Activated B cell treated with CpG ODN at 0.5 μM for 24 hours (primary cell): ENCODE measurements at regions not wholly inside any gene's neighbourhood (a gene's known extent, or its start where the extent isn't known, plus 50 kb on each side); places are given as distances from the start of the nearest gene placed in this dataset.

Experiments used
- ATAC-seq: fragments of 200-7000 bp; cut with Tn5 transposase; one replicate; pipeline ENCODE4 v1.10.0; 2021; ENCODE audit warnings: low read depth, mild to moderate bottlenecking, moderate library complexity
- CTCF ChIA-PET: fragments of 350-600 bp; sonication (Branson Sonifier 250); formaldehyde crosslinking; loops from one replicate; lab custom pipeline; 2021; ENCODE audit warnings: antibody characterized with exemption; lab: Charles Lee
- POLR2A ChIA-PET: fragments of 350-600 bp; sonication (Branson Sonifier 250); formaldehyde crosslinking; loops from one replicate; lab custom pipeline; 2021; ENCODE audit warnings: antibody characterized with exemption; lab: Charles Lee
- DNase-seq: peaks from one replicate; pipeline ENCODE4 v3.0.0; 2022
- H3K27ac Mint-ChIP-seq: one replicate; pipeline ENCODE4 v1.8.0; 2020; ENCODE audit warnings: mixed read lengths
- H3K27me3 Mint-ChIP-seq: one replicate; pipeline ENCODE4 v1.8.0; 2021; ENCODE audit warnings: mixed read lengths
- H3K36me3 Mint-ChIP-seq: one replicate; pipeline ENCODE4 v1.8.0; 2021; ENCODE audit warnings: low read depth, mixed read lengths
- H3K4me1 Mint-ChIP-seq: one replicate; pipeline ENCODE4 v1.8.0; 2021; ENCODE audit warnings: mixed read lengths
- H3K4me3 Mint-ChIP-seq: one replicate; pipeline ENCODE4 v1.8.0; 2020; ENCODE audit warnings: mild to moderate bottlenecking, mixed read lengths
- H3K9me3 Mint-ChIP-seq: one replicate; pipeline ENCODE4 v1.8.0; 2020; ENCODE audit warnings: mixed read lengths
- CTCF ChIP-seq: fragments of 200-600 bp; IDR thresholded peaks from one replicate; pipeline ENCODE4 v1.8.0; 2022; ENCODE audit warnings: antibody characterized with exemption, mild to moderate bottlenecking
- intact Hi-C: fragments of 100-400 bp; cut with micrococcal nuclease; formaldehyde crosslinking; loops from one replicate; pipeline ENCODE4 v1.15.1; 2024

- DNase-seq, result no peak
- no peak overlapping the region for H3K4me3 Mint-ChIP-seq
Measured at GRCh38 chr2:103218516-103218915, 456.7 kb downstream of the TMEM182 start.

GRCh38 chr2:103219398-103219797 lies 457.6 kb downstream of the TMEM182 start:
- intact Hi-C loops, result no loop called here
- Mint-ChIP-seq H3K27me3 (no peaks in the 10 kb centered on the region), H3K27ac (no peak overlapping the region), H3K36me3 (no peaks in the 10 kb centered on the region), H3K9me3 (peaks cover 14% of the 10 kb centered on the region), H3K4me3 (no peak overlapping the region), H3K4me1 (no peaks in the 10 kb centered on the region)
- ChIA-PET POLR2A (no interaction called here), CTCF (no interaction called here)
- no peak for DNase-seq
- ATAC-seq, result no peak
- TF ChIP-seq CTCF, result no peak

More at GRCh38 chr2:103218516-103218915, 456.7 kb downstream of the TMEM182 start:
- H3K27me3 Mint-ChIP-seq, result no peaks in the 10 kb centered on the region
- intact Hi-C loops, result no loop called here
- no peaks in the 10 kb centered on the region for H3K4me1 Mint-ChIP-seq
- ChIA-PET POLR2A (no interaction called here), CTCF (no interaction called here)
- H3K27ac Mint-ChIP-seq, result no peak overlapping the region
- peaks cover 14% of the 10 kb centered on the region for H3K9me3 Mint-ChIP-seq
- no peak for TF ChIP-seq CTCF
- no peaks in the 10 kb centered on the region for H3K36me3 Mint-ChIP-seq
- ATAC-seq, result no peak

GRCh38 chr2:103222969-103223368 lies 461.1 kb downstream of the TMEM182 start:
- POLR2A ChIA-PET, result no interaction called here
- H3K36me3 Mint-ChIP-seq, result no peaks in the 10 kb centered on the region
- H3K9me3 Mint-ChIP-seq, result peaks cover 8% of the 10 kb centered on the region
- ATAC-seq (no peak), DNase-seq (no peak)
- no peaks in the 10 kb centered on the region for H3K27me3 Mint-ChIP-seq
- H3K4me1 Mint-ChIP-seq, result no peaks in the 10 kb centered on the region
- intact Hi-C loops, result no loop called here
- H3K27ac Mint-ChIP-seq, result no peak overlapping the region
- CTCF ChIA-PET, result no interaction called here
- no peak overlapping the region for H3K4me3 Mint-ChIP-seq
- no peak for TF ChIP-seq CTCF

- H3K27me3 Mint-ChIP-seq, result no peaks in the 10 kb centered on the region
- DNase-seq (no peak), ATAC-seq (no peak)
- ChIA-PET CTCF (no interaction called here), POLR2A (no interaction called here)
- no peaks in the 10 kb centered on the region for H3K4me1 Mint-ChIP-seq
- no peaks in the 10 kb centered on the region for H3K36me3 Mint-ChIP-seq
- H3K9me3 Mint-ChIP-seq, result no peaks in the 10 kb centered on the region
- no peak for TF ChIP-seq CTCF
- H3K4me3 Mint-ChIP-seq, result no peak overlapping the region
- intact Hi-C loops, result no loop called here
- no peak overlapping the region for H3K27ac Mint-ChIP-seq
Measured at GRCh38 chr2:103230796-103231195, 469.0 kb downstream of the TMEM182 start.

- DNase-seq, result no peak
- intact Hi-C loops, result no loop called here
- H3K9me3 Mint-ChIP-seq, result no peaks in the 10 kb centered on the region
- no peak for TF ChIP-seq CTCF
- ChIA-PET POLR2A (no interaction called here), CTCF (no interaction called here)
- H3K4me1 Mint-ChIP-seq, result no peaks in the 10 kb centered on the region
- ATAC-seq, result no peak
- no peak overlapping the region for H3K27ac Mint-ChIP-seq
- no peaks in the 10 kb centered on the region for H3K36me3 Mint-ChIP-seq
- H3K4me3 Mint-ChIP-seq, result no peak overlapping the region
- no peaks in the 10 kb centered on the region for H3K27me3 Mint-ChIP-seq
Measured at GRCh38 chr2:103232865-103233264, 471.0 kb downstream of the TMEM182 start.
